Inflammatory macrophage (primary cell): ENCODE measurements at regions not wholly inside any gene's neighbourhood (a gene's known extent, or its start where the extent isn't known, plus 50 kb on each side); places are given as distances from the start of the nearest gene placed in this dataset.

ENCODE experiments used
- DNase-seq, 2 donors: peaks; one replicate each; pipeline ENCODE4 v3.0.0-alpha.2; 2020 to 2022

GRCh38 chr7:32428546-32428945 lies 61.6 kb downstream of the LSM5 start:
- no peak for DNase-seq

- peak; percentile 73 to 86 for DNase-seq
These were observed 62.4 kb downstream of the LSM5 start for GRCh38 chr7:32427769-32428291.

GRCh38 chr7:32416846-32417245 lies 73.3 kb downstream of the LSM5 start:
- no peak for DNase-seq

GRCh38 chr7:32415936-32416335 lies 74.2 kb downstream of the LSM5 start:
- no peak for DNase-seq

GRCh38 chr7:32415519-32415918 lies 74.7 kb downstream of the LSM5 start:
- no peak for DNase-seq

GRCh38 chr7:32412471-32412870 lies 77.7 kb downstream of the LSM5 start:
- no peak for DNase-seq

- DNase-seq: no peak
These were observed 79.6 kb downstream of the LSM5 start for GRCh38 chr7:32410545-32410944.

GRCh38 chr7:32406386-32406785 lies 83.8 kb downstream of the LSM5 start:
- no peak for DNase-seq

- no peak for DNase-seq
These were observed 86.5 kb downstream of the LSM5 start for GRCh38 chr7:32403463-32404229.

GRCh38 chr7:32400676-32401075 lies 89.5 kb downstream of the LSM5 start:
- DNase-seq: no peak

- DNase-seq: no peak
These were observed 90.9 kb downstream of the LSM5 start for GRCh38 chr7:32399311-32399710.

- DNase-seq: no peak
These were observed 95.0 kb downstream of the LSM5 start for GRCh38 chr7:32395168-32395567.

- no peak for DNase-seq
These were observed 96.3 kb downstream of the LSM5 start for GRCh38 chr7:32393861-32394260.

- no peak for DNase-seq
These were observed 100.0 kb downstream of the LSM5 start for GRCh38 chr7:32390210-32390609.

- DNase-seq: no peak
These were observed 104.7 kb downstream of the LSM5 start for GRCh38 chr7:32385316-32385956.

GRCh38 chr7:32381024-32381601 lies 109.1 kb downstream of the LSM5 start:
- DNase-seq: no peak

- no peak for DNase-seq
These were observed 110.6 kb downstream of the LSM5 start for GRCh38 chr7:32379510-32380112.

GRCh38 chr7:32378988-32379387 lies 111.2 kb downstream of the LSM5 start:
- no peak for DNase-seq

GRCh38 chr7:32364581-32364980 lies 125.6 kb downstream of the LSM5 start:
- no peak for DNase-seq

- no peak for DNase-seq
These were observed 130.1 kb downstream of the LSM5 start for GRCh38 chr7:32360127-32360526.

GRCh38 chr7:32357535-32358277 lies 132.5 kb downstream of the LSM5 start:
- no peak for DNase-seq

GRCh38 chr7:32347244-32347828 lies 142.8 kb downstream of the LSM5 start:
- DNase-seq: peak; percentile 13
